ENCODE measurements at regions not wholly inside any gene's neighbourhood (a gene's known extent, or its start where the extent isn't known, plus 50 kb on each side); places are given as distances from the start of the nearest gene placed in this dataset.

- ATAC-seq (ENCODE audit: low read depth) = no peak
- no peak overlapping the region for H2BK5ac ChIP-seq (ENCODE audit: low read depth, low read length, poor library complexity, severe bottlenecking)
- no peak for TF ChIP-seq CTCF (conservative IDR thresholded peaks at IDR 0.05; ENCODE audit: low read depth, low read length)
- no peak for TF ChIP-seq MAFK (IDR thresholded peaks at IDR 0.05; ENCODE audit: low read depth, low read length)
- no peak for TF ChIP-seq NFE2L2 (IDR thresholded peaks at IDR 0.05; ENCODE audit: low read depth, low read length)
- TF ChIP-seq MXI1 (IDR thresholded peaks at IDR 0.05; ENCODE audit: borderline replicate concordance, low read depth, low read length) = no peak
- TF ChIP-seq RAD21 (IDR thresholded peaks at IDR 0.05; ENCODE audit: low read length) = no peak
- TF ChIP-seq FOS (IDR thresholded peaks at IDR 0.05; ENCODE audit: low read depth, low read length) = no peak
- no peak for TF ChIP-seq CEBPB (IDR thresholded peaks at IDR 0.05; ENCODE audit: low read depth, low read length)
- TF ChIP-seq RCOR1 (IDR thresholded peaks at IDR 0.05; ENCODE audit: insufficient replicate concordance, low read length) = no peak
- TF ChIP-seq MAZ (IDR thresholded peaks at IDR 0.05; ENCODE audit: borderline replicate concordance, low read depth, low read length) = no peak
- TF ChIP-seq CHD1 (IDR thresholded peaks at IDR 0.05; ENCODE audit: low read depth, low read length) = no peak
- no peak for TF ChIP-seq BHLHE40 (IDR thresholded peaks at IDR 0.05; ENCODE audit: low read depth, low read length)
- TF ChIP-seq POLR2A (IDR thresholded peaks at IDR 0.05; ENCODE audit: low read depth, low read length) = no peak
- TF ChIP-seq USF2 (IDR thresholded peaks at IDR 0.05; ENCODE audit: low read depth, low read length) = no peak
- TF ChIP-seq ELK1 (IDR thresholded peaks at IDR 0.05; ENCODE audit: borderline replicate concordance, low read depth, low read length) = no peak
- TF ChIP-seq SMC3 (IDR thresholded peaks at IDR 0.05; ENCODE audit: low read depth, low read length) = no peak
- H3K14ac ChIP-seq (replicated peaks; ENCODE audit: low read depth, low read length) = no peak overlapping the region
- H3K9me3 ChIP-seq (ENCODE audit: control insufficient read depth, insufficient read depth, low read length) = peaks cover 51% of the 10 kb centered on the region
- ChIA-PET CTCF (no interaction called here), POLR2A (ENCODE audit: unreplicated experiment) (no interaction called here)
- peak overlapping the region; percentile 50 for H2AK9ac ChIP-seq (replicated peaks; ENCODE audit: low read depth, low read length, poor library complexity)
- no peak overlapping the region for H4K5ac ChIP-seq (ENCODE audit: low read depth, low read length)
- no peak overlapping the region for H3K9ac ChIP-seq (ENCODE audit: low read depth, low read length)
- dilution Hi-C loops (cut with HindIII; ENCODE audit: low sequenced_read_pairs, unreplicated experiment) = no loop called here
- H2AFZ ChIP-seq (replicated peaks; ENCODE audit: low read length, poor library complexity) = no peak overlapping the region
- H3K79me1 ChIP-seq (ENCODE audit: low read depth in 1 of 2, low read length in 2 of 2) = no peaks in the 10 kb centered on the region
- H4K20me1 ChIP-seq (ENCODE audit: insufficient read depth, low read length) = no peaks in the 10 kb centered on the region
- H3K23ac ChIP-seq (ENCODE audit: low read depth, low read length) = no peak overlapping the region
- in situ Hi-C loops (cut with MboI; ENCODE audit: low sequenced_read_pairs) = no loop called here
- BruUV-seq (replicated peaks) = no TSS peak
- H2BK20ac ChIP-seq (ENCODE audit: low read depth, low read length) = no peak overlapping the region
- no peak for DNase-seq
- H3K27ac ChIP-seq (ENCODE audit: insufficient read depth, low read length) = no peak overlapping the region
- H3K4me2 ChIP-seq (ENCODE audit: low read depth, low read length) = no peak overlapping the region
- no peaks in the 10 kb centered on the region for H3K9me1 ChIP-seq (ENCODE audit: insufficient read depth, low read length)
- H3K56ac ChIP-seq (ENCODE audit: extremely low read depth, insufficient read depth, low read length) = no peak overlapping the region
- intact Hi-C loops (cut with micrococcal nuclease) = no loop called here
- H2BK15ac ChIP-seq (ENCODE audit: low read depth, low read length) = no peak overlapping the region
- H2AK5ac ChIP-seq (ENCODE audit: low read depth, low read length) = no peak overlapping the region
- H4K91ac ChIP-seq (ENCODE audit: insufficient read depth, low read depth, low read length) = no peak overlapping the region
- no peak overlapping the region for H3K4ac ChIP-seq (ENCODE audit: low read depth, low read length)
- no peak overlapping the region for H3K4me3 ChIP-seq (ENCODE audit: insufficient read depth, low read depth, low read length)
- no peaks in the 10 kb centered on the region for H3K36me3 ChIP-seq (ENCODE audit: control insufficient read depth, insufficient read depth, low read length)
- no peak overlapping the region for H3K18ac ChIP-seq (ENCODE audit: low read depth, low read length)
- no peaks in the 10 kb centered on the region for H3K27me3 ChIP-seq (ENCODE audit: control insufficient read depth, insufficient read depth, low read length)
- no peak overlapping the region for H4K8ac ChIP-seq (ENCODE audit: low read depth in 2 of 2, low read length in 2 of 2)
- no peaks in the 10 kb centered on the region for H3K4me1 ChIP-seq (ENCODE audit: control insufficient read depth, insufficient read depth, low read length)
- no peak overlapping the region for H2BK120ac ChIP-seq (ENCODE audit: low read depth, low read length)
- 78% methylated on average over 5 of the region's 8 CpGs; no CpG with 5 or more reads in 1 of the 2 experiments for WGBS, 2 experiments (ENCODE audit: extremely low coverage in 2 of 2, insufficient read length in 1 of 2)
These were observed 725.8 kb downstream of the BRD1 start for GRCh38 chr22:49101873-49102272.

Data from IMR-90 (cell line).